Gastrocnemius medialis (tissue), 4 donors: ENCODE measurements at regions not wholly inside any gene's neighbourhood (a gene's known extent, or its start where the extent isn't known, plus 50 kb on each side); places are given as distances from the start of the nearest gene placed in this dataset.

Source experiments
- POLR2A ChIP-seq, 2 donors: fragments of 450-650 bp; IDR thresholded peaks; one replicate each; pipeline ENCODE4 v1.6.1; 2017; ENCODE audit warnings: antibody characterized with exemption in 2 of 2, mild to moderate bottlenecking in 2 of 2, moderate library complexity in 2 of 2
- TF ChIP-seq, protein P1 (sequence below), 5 experiments: fragments of 450-650 bp in 3 of 5; fragments of 200-600 bp in 2 of 5; sonication (generic) in 2 of 5; IDR thresholded peaks in 4 of 5; conservative IDR thresholded peaks in 1 of 5; 1 replicate in 4 of 5; 2 replicates in 1 of 5; pipeline ENCODE4 v1.5.1; 2016 to 2019; ENCODE audit warnings: antibody characterized with exemption in 5 of 5, mild to moderate bottlenecking in 3 of 5, moderate library complexity in 3 of 5

GRCh38 chr10:58976254-58976653 lies 200.2 kb upstream of the PHYHIPL start:
- TF ChIP-seq, protein P1, sequence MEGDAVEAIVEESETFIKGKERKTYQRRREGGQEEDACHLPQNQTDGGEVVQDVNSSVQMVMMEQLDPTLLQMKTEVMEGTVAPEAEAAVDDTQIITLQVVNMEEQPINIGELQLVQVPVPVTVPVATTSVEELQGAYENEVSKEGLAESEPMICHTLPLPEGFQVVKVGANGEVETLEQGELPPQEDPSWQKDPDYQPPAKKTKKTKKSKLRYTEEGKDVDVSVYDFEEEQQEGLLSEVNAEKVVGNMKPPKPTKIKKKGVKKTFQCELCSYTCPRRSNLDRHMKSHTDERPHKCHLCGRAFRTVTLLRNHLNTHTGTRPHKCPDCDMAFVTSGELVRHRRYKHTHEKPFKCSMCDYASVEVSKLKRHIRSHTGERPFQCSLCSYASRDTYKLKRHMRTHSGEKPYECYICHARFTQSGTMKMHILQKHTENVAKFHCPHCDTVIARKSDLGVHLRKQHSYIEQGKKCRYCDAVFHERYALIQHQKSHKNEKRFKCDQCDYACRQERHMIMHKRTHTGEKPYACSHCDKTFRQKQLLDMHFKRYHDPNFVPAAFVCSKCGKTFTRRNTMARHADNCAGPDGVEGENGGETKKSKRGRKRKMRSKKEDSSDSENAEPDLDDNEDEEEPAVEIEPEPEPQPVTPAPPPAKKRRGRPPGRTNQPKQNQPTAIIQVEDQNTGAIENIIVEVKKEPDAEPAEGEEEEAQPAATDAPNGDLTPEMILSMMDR (IDR thresholded peaks at IDR 0.05 in 4 of 5, conservative IDR thresholded peaks at IDR 0.05 in 1 of 5): no peak
- no peak for TF ChIP-seq POLR2A (IDR thresholded peaks at IDR 0.05)
